GM12878 (cell line): ENCODE measurements at regions not wholly inside any gene's neighbourhood (a gene's known extent, or its start where the extent isn't known, plus 50 kb on each side); places are given as distances from the start of the nearest gene placed in this dataset.

ENCODE experiments used
- ATAC-seq: fragments of 200-7000 bp; cut with Tn5 transposase; 3 replicates; pipeline ENCODE4 v1.9.1; 2020; ENCODE audit warnings: mild to moderate bottlenecking, moderate library complexity
- BruUV-seq: library from RNA; stranded (reverse); fragments of 400-500 nt; replicated peaks from 2 replicates; lab custom pipeline; 2021; lab: Mats Ljungman, UMichigan
- CTCF ChIA-PET: fragments of 300-600 bp; sonication (Branson Sonifier 250); formaldehyde crosslinking; extraction: SDS; loops from one replicate; lab custom pipeline; 2021; ENCODE audit warnings: inconsistent platforms; lab: Yijun Ruan, JAX
- POLR2A ChIA-PET: fragments of 350-600 bp; formaldehyde crosslinking; extraction: SDS; loops from one replicate; lab custom pipeline; 2021; ENCODE audit warnings: inconsistent platforms; lab: Charles Lee
- RAD21 ChIA-PET: fragments of 300-600 bp; sonication (Branson Sonifier 250); formaldehyde crosslinking; loops from one replicate; lab custom pipeline; 2023; ENCODE audit warnings: antibody characterized with exemption; ENCODE audit not compliant: unreplicated experiment; lab: Charles Lee
- SMC1A ChIA-PET: fragments of 300-600 bp; sonication (Branson Sonifier 250); formaldehyde crosslinking; loops from one replicate; lab custom pipeline; 2023; ENCODE audit not compliant: unreplicated experiment, uncharacterized antibody; lab: Charles Lee
- DNase-seq: peaks from one replicate; pipeline ENCODE4 v3.0.0-alpha.2; 2011; ENCODE audit warnings: low read depth, low spot score
- FAIRE-seq: peaks from 3 replicates; lab custom pipeline; 2011; peaks lifted over from hg19 to GRCh38; lab: Jason Lieb, UNC
- H2AFZ ChIP-seq: 2 replicates; pipeline ENCODE4 v1.6.0; 2011; ENCODE audit warnings: low read depth, low read length, control low read depth; ENCODE audit not compliant: control insufficient read depth
- H3K27ac ChIP-seq: 2 replicates; pipeline ENCODE4 v1.5.1; 2011; ENCODE audit warnings: control low read depth; ENCODE audit not compliant: control insufficient read depth, insufficient read depth
- H3K27me3 ChIP-seq, 2 experiments: replicated peaks in 1 of 2; 2 replicates each; pipeline versions ENCODE4 v1.6.0 to v1.6.1; 2011; ENCODE audit warnings: low read length in 1 of 2; ENCODE audit not compliant: control insufficient read depth in 2 of 2, insufficient read depth in 2 of 2
- H3K36me3 ChIP-seq, 2 experiments: 2 replicates each; pipeline ENCODE4 v1.5.1; 2011; ENCODE audit warnings: low read length in 1 of 2; ENCODE audit not compliant: control insufficient read depth in 2 of 2, insufficient read depth in 2 of 2
- H3K4me1 ChIP-seq: 2 replicates; pipeline ENCODE4 v1.6.1; 2011; ENCODE audit warnings: mild to moderate bottlenecking, low read length, moderate library complexity, mixed read lengths; ENCODE audit not compliant: control insufficient read depth, insufficient read depth
- H3K4me2 ChIP-seq: 2 replicates; pipeline ENCODE4 v1.6.0; 2011; ENCODE audit warnings: control low read depth; ENCODE audit not compliant: control insufficient read depth, insufficient read depth
- H3K4me3 ChIP-seq: fragments of 200-600 bp; sonication (generic); 2 replicates; pipeline ENCODE4 v1.5.1; 2016
- H3K79me2 ChIP-seq: 2 replicates; pipeline ENCODE4 v1.6.0; 2011; ENCODE audit warnings: low read length; ENCODE audit not compliant: control insufficient read depth, insufficient read depth
- H3K9ac ChIP-seq: 2 replicates; pipeline ENCODE4 v1.8.0; 2011; ENCODE audit warnings: low read length, control low read depth, mixed read lengths; ENCODE audit not compliant: control insufficient read depth, insufficient read depth
- H3K9me3 ChIP-seq: replicated peaks from 3 replicates; pipeline ENCODE4 v1.5.1; 2011; ENCODE audit warnings: mild to moderate bottlenecking, low read length; ENCODE audit not compliant: control insufficient read depth, insufficient read depth
- H4K20me1 ChIP-seq: 2 replicates; pipeline ENCODE4 v1.6.0; 2011; ENCODE audit not compliant: control insufficient read depth, insufficient read depth
- HCFC1 ChIP-seq: fragments of 150-350 bp; IDR thresholded peaks from 2 replicates; pipeline ENCODE4 v1.6.1; 2014; ENCODE audit warnings: low read length
- JUND ChIP-seq: IDR thresholded peaks from 2 replicates; pipeline ENCODE4 v1.6.1; 2012; ENCODE audit warnings: low read depth, mild to moderate bottlenecking, low read length, improper control_type of control experiment, moderate library complexity
- MXI1 ChIP-seq: fragments of 150-350 bp; IDR thresholded peaks from 2 replicates; pipeline ENCODE4 v1.6.1; 2011; ENCODE audit warnings: low read depth, mild to moderate bottlenecking, inconsistent platforms, low read length, improper control_type of control experiment
- NFIC ChIP-seq: IDR thresholded peaks from 2 replicates; pipeline ENCODE4 v1.6.1; 2012; ENCODE audit warnings: low read depth, mild to moderate bottlenecking, inconsistent platforms, low read length, moderate library complexity
- NFXL1 ChIP-seq: fragments of 450-650 bp; IDR thresholded peaks from 2 replicates; pipeline ENCODE4 v1.6.1; 2017; ENCODE audit warnings: antibody characterized with exemption, mild to moderate bottlenecking, borderline replicate concordance
- NR2F1 ChIP-seq: fragments of 450-650 bp; conservative IDR thresholded peaks from 2 replicates; pipeline ENCODE4 v1.6.1; 2017; ENCODE audit warnings: mild to moderate bottlenecking
- PAX8 ChIP-seq: fragments of 450-650 bp; IDR thresholded peaks from 2 replicates; pipeline ENCODE4 v1.6.1; 2017; ENCODE audit warnings: mild to moderate bottlenecking, moderate library complexity
- RAD51 ChIP-seq: fragments of 450-650 bp; IDR thresholded peaks from 2 replicates; pipeline ENCODE4 v1.6.1; 2016; ENCODE audit warnings: moderate library complexity, mild to moderate bottlenecking, inconsistent platforms
- RB1 ChIP-seq: fragments of 450-650 bp; formaldehyde crosslinking; IDR thresholded peaks from 2 replicates; pipeline ENCODE4 v1.6.1; 2017; ENCODE audit warnings: mild to moderate bottlenecking, borderline replicate concordance
- SIN3A ChIP-seq: IDR thresholded peaks from 2 replicates; pipeline ENCODE4 v1.6.1; 2012; ENCODE audit warnings: low read depth, low read length, improper control_type of control experiment
- SPI1 ChIP-seq: IDR thresholded peaks from 2 replicates; pipeline ENCODE4 v1.6.1; 2011; ENCODE audit warnings: low read depth, mild to moderate bottlenecking, low read length, moderate library complexity, borderline replicate concordance; ENCODE audit not compliant: insufficient read depth
- WRNIP1 ChIP-seq: IDR thresholded peaks from 2 replicates; pipeline ENCODE4 v1.6.1; 2011; ENCODE audit warnings: low read depth, low read length, improper control_type of control experiment, borderline replicate concordance
- ZNF207 ChIP-seq: fragments of 450-650 bp; IDR thresholded peaks from 2 replicates; pipeline ENCODE4 v1.6.1; 2014; ENCODE audit warnings: antibody characterized with exemption, mild to moderate bottlenecking, borderline replicate concordance
- ZSCAN29 ChIP-seq: fragments of 450-650 bp; IDR thresholded peaks from 2 replicates; pipeline ENCODE4 v1.6.1; 2017; ENCODE audit warnings: mild to moderate bottlenecking, moderate library complexity
- WGBS: methylation state at CpG from one replicate; pipeline ENCODE4 v1.1.6; 2016; ENCODE audit warnings: low lambda C conversion rate; ENCODE audit not compliant: insufficient replicate concordance, insufficient coverage; ENCODE audit errors: missing lambda C conversion rate; 5-methylcytosine and 5-hydroxymethylcytosine counted together
- in situ Hi-C: fragments of 300-500 bp; cut with MboI; formaldehyde crosslinking; loops from 9 replicates; pipeline ENCODE4 v1.14.3; 2018; ENCODE audit warnings: mixed read lengths
- intact Hi-C: fragments of 100-400 bp; cut with micrococcal nuclease; formaldehyde crosslinking; loops from one replicate; pipeline ENCODE4 v1.14.2; 2022; ENCODE audit not compliant: unreplicated experiment
- TF ChIP-seq, protein P1 (sequence below): IDR thresholded peaks from 2 replicates; pipeline ENCODE4 v1.6.1; 2011; ENCODE audit warnings: borderline replicate concordance, low read depth, mild to moderate bottlenecking, moderate library complexity, low read length; ENCODE audit not compliant: insufficient read depth, poor library complexity, severe bottlenecking
- TF ChIP-seq, protein P2 (sequence below): fragments of 450-650 bp; IDR thresholded peaks from 2 replicates; pipeline ENCODE4 v1.6.1; 2017; ENCODE audit warnings: low read depth, mild to moderate bottlenecking, moderate library complexity
- TF ChIP-seq, protein P3 (sequence below): IDR thresholded peaks from 2 replicates; pipeline ENCODE4 v1.6.1; 2011; ENCODE audit warnings: borderline replicate concordance, low read depth, mild to moderate bottlenecking, moderate library complexity, mixed read lengths, low read length; ENCODE audit not compliant: insufficient read depth; ENCODE audit errors: extremely low read length
- TF ChIP-seq, protein P4 (sequence below): fragments of 450-650 bp; IDR thresholded peaks from 2 replicates; pipeline ENCODE4 v1.6.1; 2017; ENCODE audit warnings: mild to moderate bottlenecking, moderate library complexity

DNA sequence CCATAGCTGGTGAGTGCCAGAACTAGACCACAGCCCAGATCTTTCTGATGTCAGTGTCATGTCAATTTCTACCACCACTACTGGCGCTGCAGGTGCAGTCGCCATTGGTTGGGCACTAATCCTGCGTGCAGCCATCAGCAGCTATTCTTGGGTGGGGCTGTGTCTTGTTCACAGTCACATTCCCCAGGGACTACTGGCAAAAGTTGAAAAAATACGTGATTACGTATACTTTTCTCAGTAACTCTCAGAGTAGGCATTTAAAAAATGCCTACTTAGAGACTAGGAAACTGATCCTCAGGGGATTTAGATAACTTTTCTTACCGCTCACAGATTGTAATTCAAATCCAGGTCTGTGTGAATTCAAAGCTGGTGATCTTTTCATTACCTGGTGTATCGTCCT lies 127.7 kb downstream of the ADAMTS15 start:
- Histone ChIP-seq H3K79me2 (no peaks in the 10 kb centered on the region), H3K27me3 (no peaks in the 10 kb centered on the region; a peak in 3 of 4 replicates), H3K4me2 (no peak overlapping the region), H3K9me3 (no peaks in the 10 kb centered on the region), H4K20me1 (no peaks in the 10 kb centered on the region), H3K4me1 (no peaks in the 10 kb centered on the region), H3K4me3 (no peak overlapping the region), H3K36me3 (no peaks in the 10 kb centered on the region), H3K9ac (no peak overlapping the region), H3K27ac (no peak overlapping the region), H2AFZ (no peak overlapping the region)
- FAIRE-seq (no peak), ATAC-seq (no peak), DNase-seq (no peak)
- intact Hi-C loops, result no loop called here
- in situ Hi-C loops, result no loop called here
- SMC1A ChIA-PET, result no interaction called here
- 16% methylated on average over 7 of the region's 7 CpGs for WGBS
- no TSS peak for BruUV-seq
- CTCF ChIA-PET, result no interaction called here
- RAD21 ChIA-PET, result no interaction called here
- POLR2A ChIA-PET, result no interaction called here
- no peak for TF ChIP-seq NR2F1
- no peak for TF ChIP-seq HCFC1
- no peak for TF ChIP-seq ZSCAN29
- TF ChIP-seq ZNF207, result no peak
- TF ChIP-seq, protein P1, sequence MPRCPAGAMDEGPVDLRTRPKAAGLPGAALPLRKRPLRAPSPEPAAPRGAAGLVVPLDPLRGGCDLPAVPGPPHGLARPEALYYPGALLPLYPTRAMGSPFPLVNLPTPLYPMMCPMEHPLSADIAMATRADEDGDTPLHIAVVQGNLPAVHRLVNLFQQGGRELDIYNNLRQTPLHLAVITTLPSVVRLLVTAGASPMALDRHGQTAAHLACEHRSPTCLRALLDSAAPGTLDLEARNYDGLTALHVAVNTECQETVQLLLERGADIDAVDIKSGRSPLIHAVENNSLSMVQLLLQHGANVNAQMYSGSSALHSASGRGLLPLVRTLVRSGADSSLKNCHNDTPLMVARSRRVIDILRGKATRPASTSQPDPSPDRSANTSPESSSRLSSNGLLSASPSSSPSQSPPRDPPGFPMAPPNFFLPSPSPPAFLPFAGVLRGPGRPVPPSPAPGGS, result no peak
- TF ChIP-seq, protein P2, sequence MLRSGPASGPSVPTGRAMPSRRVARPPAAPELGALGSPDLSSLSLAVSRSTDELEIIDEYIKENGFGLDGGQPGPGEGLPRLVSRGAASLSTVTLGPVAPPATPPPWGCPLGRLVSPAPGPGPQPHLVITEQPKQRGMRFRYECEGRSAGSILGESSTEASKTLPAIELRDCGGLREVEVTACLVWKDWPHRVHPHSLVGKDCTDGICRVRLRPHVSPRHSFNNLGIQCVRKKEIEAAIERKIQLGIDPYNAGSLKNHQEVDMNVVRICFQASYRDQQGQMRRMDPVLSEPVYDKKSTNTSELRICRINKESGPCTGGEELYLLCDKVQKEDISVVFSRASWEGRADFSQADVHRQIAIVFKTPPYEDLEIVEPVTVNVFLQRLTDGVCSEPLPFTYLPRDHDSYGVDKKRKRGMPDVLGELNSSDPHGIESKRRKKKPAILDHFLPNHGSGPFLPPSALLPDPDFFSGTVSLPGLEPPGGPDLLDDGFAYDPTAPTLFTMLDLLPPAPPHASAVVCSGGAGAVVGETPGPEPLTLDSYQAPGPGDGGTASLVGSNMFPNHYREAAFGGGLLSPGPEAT, result no peak
- no peak for TF ChIP-seq WRNIP1
- no peak for TF ChIP-seq RB1
- TF ChIP-seq SIN3A, result no peak
- no peak for TF ChIP-seq RAD51
- TF ChIP-seq PAX8, result no peak
- TF ChIP-seq, protein P3, sequence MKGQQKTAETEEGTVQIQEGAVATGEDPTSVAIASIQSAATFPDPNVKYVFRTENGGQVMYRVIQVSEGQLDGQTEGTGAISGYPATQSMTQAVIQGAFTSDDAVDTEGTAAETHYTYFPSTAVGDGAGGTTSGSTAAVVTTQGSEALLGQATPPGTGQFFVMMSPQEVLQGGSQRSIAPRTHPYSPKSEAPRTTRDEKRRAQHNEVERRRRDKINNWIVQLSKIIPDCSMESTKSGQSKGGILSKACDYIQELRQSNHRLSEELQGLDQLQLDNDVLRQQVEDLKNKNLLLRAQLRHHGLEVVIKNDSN, result no peak
- no peak for TF ChIP-seq SPI1
- no peak for TF ChIP-seq NFIC
- TF ChIP-seq JUND, result no peak
- TF ChIP-seq, protein P4, sequence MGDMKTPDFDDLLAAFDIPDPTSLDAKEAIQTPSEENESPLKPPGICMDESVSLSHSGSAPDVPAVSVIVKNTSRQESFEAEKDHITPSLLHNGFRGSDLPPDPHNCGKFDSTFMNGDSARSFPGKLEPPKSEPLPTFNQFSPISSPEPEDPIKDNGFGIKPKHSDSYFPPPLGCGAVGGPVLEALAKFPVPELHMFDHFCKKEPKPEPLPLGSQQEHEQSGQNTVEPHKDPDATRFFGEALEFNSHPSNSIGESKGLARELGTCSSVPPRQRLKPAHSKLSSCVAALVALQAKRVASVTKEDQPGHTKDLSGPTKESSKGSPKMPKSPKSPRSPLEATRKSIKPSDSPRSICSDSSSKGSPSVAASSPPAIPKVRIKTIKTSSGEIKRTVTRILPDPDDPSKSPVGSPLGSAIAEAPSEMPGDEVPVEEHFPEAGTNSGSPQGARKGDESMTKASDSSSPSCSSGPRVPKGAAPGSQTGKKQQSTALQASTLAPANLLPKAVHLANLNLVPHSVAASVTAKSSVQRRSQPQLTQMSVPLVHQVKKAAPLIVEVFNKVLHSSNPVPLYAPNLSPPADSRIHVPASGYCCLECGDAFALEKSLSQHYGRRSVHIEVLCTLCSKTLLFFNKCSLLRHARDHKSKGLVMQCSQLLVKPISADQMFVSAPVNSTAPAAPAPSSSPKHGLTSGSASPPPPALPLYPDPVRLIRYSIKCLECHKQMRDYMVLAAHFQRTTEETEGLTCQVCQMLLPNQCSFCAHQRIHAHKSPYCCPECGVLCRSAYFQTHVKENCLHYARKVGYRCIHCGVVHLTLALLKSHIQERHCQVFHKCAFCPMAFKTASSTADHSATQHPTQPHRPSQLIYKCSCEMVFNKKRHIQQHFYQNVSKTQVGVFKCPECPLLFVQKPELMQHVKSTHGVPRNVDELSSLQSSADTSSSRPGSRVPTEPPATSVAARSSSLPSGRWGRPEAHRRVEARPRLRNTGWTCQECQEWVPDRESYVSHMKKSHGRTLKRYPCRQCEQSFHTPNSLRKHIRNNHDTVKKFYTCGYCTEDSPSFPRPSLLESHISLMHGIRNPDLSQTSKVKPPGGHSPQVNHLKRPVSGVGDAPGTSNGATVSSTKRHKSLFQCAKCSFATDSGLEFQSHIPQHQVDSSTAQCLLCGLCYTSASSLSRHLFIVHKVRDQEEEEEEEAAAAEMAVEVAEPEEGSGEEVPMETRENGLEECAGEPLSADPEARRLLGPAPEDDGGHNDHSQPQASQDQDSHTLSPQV, result no peak
- TF ChIP-seq MXI1, result no peak
- no peak for TF ChIP-seq NFXL1
